ENCODE measurements at regions not wholly inside any gene's neighbourhood (a gene's known extent, or its start where the extent isn't known, plus 50 kb on each side); places are given as distances from the start of the nearest gene placed in this dataset.
A peak's percentile ranks its signal among the peaks of the same experiment; 100 is the strongest.
"Not testable (repeated sequence)": the region's sequence is repeated elsewhere in the genome, so short reads cannot be mapped to it uniquely, and the experiment has no call there.

GRCh38 chr16:33583702-33584101 is 124.3 kb downstream of the TP53TG3F start:
- H3K4me3 ChIP-seq; DNase-seq; ATAC-seq; intact Hi-C loops (cut with DNase I); H3K4me1 ChIP-seq; H3K27ac ChIP-seq; H3K36me3 ChIP-seq; H3K9me3 ChIP-seq; H3K27me3 ChIP-seq (ENCODE audit: low read depth): not testable (repeated sequence)

DNA sequence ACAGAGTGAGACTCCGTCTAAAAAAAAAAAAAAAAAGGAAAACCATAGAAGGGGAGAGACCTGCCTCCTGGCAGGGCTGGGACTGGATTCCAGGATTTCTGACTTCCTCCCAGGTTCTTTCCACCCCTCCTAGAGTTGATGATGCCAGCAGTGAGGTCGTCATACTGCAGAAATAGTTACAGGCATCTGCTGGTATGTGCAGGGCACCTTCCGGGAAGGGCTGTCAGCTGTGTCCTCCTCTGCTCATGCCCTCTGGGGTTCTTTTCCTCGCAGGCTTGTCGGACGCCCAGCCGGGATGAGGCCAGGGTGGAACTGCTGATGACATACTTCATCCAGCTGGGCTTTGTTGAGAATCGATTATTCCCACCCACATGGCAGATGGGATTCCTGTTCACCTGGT is 129.2 kb downstream of the TP53TG3F start:
- H3K4me1 ChIP-seq; H3K4me3 ChIP-seq; intact Hi-C loops (cut with DNase I); ATAC-seq; H3K9me3 ChIP-seq; H3K27me3 ChIP-seq (ENCODE audit: low read depth); H3K27ac ChIP-seq; DNase-seq; H3K36me3 ChIP-seq: not testable (repeated sequence)

- H3K27me3 ChIP-seq (ENCODE audit: low read depth); H3K9me3 ChIP-seq; DNase-seq; intact Hi-C loops (cut with DNase I); H3K36me3 ChIP-seq; H3K4me3 ChIP-seq; H3K4me1 ChIP-seq; H3K27ac ChIP-seq: not testable (repeated sequence)
- peak in 1 of 2 donors; percentile 43 for ATAC-seq
Observed at GRCh38 chr16:33593344-33593743, 133.9 kb downstream of the TP53TG3F start.

DNA sequence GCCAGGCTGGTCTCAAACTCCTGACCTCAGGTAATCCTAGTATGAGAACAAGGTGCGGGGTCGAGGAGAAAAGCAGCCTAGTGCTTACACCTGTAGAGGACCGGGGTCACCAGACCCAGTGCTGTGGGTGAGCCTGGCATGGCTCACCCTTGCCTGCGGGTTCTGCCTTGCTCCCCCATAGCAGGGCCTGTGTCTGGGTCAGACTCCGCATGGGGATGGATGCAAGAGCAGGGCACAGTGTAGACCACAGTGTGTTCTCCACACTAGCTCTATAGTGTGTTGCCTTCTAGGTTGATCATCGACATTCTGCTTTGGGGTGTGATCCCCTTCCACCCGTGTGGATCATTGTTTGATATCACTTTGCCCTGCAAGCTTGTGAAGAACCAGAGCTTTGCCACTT is 135.7 kb downstream of the TP53TG3F start:
- DNase-seq; H3K9me3 ChIP-seq; ATAC-seq; intact Hi-C loops (cut with DNase I); H3K4me1 ChIP-seq; H3K27me3 ChIP-seq (ENCODE audit: low read depth); H3K4me3 ChIP-seq; H3K27ac ChIP-seq; H3K36me3 ChIP-seq: not testable (repeated sequence)

- H3K27ac ChIP-seq; H3K36me3 ChIP-seq; H3K27me3 ChIP-seq (ENCODE audit: low read depth); H3K4me3 ChIP-seq; H3K9me3 ChIP-seq; H3K4me1 ChIP-seq; DNase-seq; intact Hi-C loops (cut with DNase I): not testable (repeated sequence)
- ATAC-seq: peak in 1 of 2 donors; percentile 16
Observed at GRCh38 chr16:33601029-33601428, 141.6 kb downstream of the TP53TG3F start.

DNA sequence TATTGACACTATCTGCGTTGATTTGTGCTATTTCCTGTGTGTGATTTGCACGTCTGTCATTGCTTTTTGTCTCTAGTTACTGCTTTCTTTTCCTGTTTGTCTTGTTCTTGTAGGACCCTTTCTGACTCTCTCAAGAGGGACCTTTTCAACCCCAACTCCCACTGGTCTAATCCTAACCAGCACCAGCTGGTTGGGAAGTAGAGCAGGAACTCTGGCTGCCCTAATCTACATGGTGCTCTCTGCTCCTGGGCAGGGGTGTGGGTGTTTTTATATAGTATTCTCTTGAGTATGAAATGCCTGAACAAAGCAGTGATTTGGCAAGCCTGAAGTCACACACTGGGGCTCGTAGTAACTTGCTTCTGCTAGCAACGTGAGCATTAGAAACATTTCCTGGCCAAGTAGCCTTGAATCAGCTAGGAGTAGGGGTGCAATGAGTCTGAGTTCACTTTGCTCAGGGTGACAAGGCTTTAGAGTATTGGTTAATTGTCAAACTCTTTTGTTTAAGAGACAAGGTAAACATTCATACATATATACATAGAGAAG is 164.2 kb downstream of the TP53TG3F start:
- ATAC-seq; DNase-seq; H3K4me1 ChIP-seq; H3K4me3 ChIP-seq; H3K36me3 ChIP-seq; H3K27me3 ChIP-seq (ENCODE audit: low read depth); H3K9me3 ChIP-seq; H3K27ac ChIP-seq; intact Hi-C loops (cut with DNase I): not testable (repeated sequence)

- H3K4me3 ChIP-seq; H3K27ac ChIP-seq; H3K36me3 ChIP-seq; H3K9me3 ChIP-seq; DNase-seq; H3K27me3 ChIP-seq (ENCODE audit: low read depth); intact Hi-C loops (cut with DNase I); H3K4me1 ChIP-seq; ATAC-seq: not testable (repeated sequence)
Observed at GRCh38 chr16:33628895-33629294, 169.5 kb downstream of the TP53TG3F start.

- H3K27me3 ChIP-seq (ENCODE audit: low read depth); H3K4me1 ChIP-seq; H3K36me3 ChIP-seq; DNase-seq; H3K4me3 ChIP-seq; H3K27ac ChIP-seq; H3K9me3 ChIP-seq; ATAC-seq; intact Hi-C loops (cut with DNase I): not testable (repeated sequence)
Observed at GRCh38 chr16:33631713-33632112, 172.3 kb downstream of the TP53TG3F start.

- H3K27ac ChIP-seq; H3K27me3 ChIP-seq (ENCODE audit: low read depth); ATAC-seq; DNase-seq; H3K4me1 ChIP-seq; H3K9me3 ChIP-seq; intact Hi-C loops (cut with DNase I); H3K36me3 ChIP-seq; H3K4me3 ChIP-seq: not testable (repeated sequence)
Observed at GRCh38 chr16:33634057-33634456, 174.6 kb downstream of the TP53TG3F start.

DNA sequence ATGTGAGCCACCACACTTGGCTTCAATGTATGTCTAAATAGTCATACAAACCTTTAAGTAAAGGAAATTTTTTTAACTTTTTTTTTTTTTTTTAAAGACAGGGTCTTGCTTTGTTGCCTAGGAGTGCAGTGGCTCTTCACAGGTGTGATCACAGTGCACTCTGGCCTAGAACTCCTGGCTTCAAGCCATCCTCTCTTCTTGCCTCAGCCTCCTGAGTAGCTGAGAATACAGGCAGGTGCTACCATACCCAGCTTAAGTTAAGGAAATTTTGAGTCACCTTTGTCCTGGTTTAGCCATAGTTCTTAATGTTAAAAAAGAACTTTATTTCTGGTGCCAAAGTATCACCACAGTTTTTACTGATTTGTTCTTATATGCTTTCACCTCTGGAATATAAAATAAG is 177.3 kb downstream of the TP53TG3F start:
- H3K27ac ChIP-seq; H3K27me3 ChIP-seq (ENCODE audit: low read depth); DNase-seq; H3K4me3 ChIP-seq; H3K4me1 ChIP-seq; ATAC-seq; intact Hi-C loops (cut with DNase I); H3K9me3 ChIP-seq; H3K36me3 ChIP-seq: not testable (repeated sequence)

DNA sequence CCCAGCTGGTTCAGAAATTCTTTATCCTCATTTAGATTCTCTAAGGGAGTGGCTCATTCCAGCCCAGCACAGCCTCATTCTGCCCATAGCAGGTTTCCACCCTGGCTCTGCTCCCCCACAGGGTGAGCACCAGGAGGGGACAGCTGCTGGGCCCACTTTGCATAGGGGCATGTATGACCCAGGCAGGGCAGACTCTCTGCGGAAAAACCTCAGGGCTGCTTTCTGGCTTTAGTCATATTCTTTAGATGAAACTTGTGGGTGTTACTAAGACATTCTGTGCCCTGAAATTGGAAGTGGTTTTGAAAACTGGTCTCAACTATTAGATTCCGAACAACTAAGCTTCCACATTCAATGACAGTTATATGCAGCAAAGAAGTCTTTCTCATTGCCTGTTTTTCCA is 183.9 kb downstream of the TP53TG3F start:
- not testable (repeated sequence) for ATAC-seq, DNase-seq

GRCh38 chr16:33643698-33644381 is 184.4 kb downstream of the TP53TG3F start:
- DNase-seq; ATAC-seq; H3K4me1 ChIP-seq; H3K9me3 ChIP-seq; H3K36me3 ChIP-seq; H3K27ac ChIP-seq; intact Hi-C loops (cut with DNase I); H3K27me3 ChIP-seq (ENCODE audit: low read depth); H3K4me3 ChIP-seq: not testable (repeated sequence)

More for the DNA sequence above, 183.9 kb downstream of the TP53TG3F start:
- H3K4me1 ChIP-seq; intact Hi-C loops (cut with DNase I); H3K9me3 ChIP-seq; H3K27ac ChIP-seq; H3K36me3 ChIP-seq; H3K4me3 ChIP-seq; H3K27me3 ChIP-seq (ENCODE audit: low read depth): not testable (repeated sequence)

DNA sequence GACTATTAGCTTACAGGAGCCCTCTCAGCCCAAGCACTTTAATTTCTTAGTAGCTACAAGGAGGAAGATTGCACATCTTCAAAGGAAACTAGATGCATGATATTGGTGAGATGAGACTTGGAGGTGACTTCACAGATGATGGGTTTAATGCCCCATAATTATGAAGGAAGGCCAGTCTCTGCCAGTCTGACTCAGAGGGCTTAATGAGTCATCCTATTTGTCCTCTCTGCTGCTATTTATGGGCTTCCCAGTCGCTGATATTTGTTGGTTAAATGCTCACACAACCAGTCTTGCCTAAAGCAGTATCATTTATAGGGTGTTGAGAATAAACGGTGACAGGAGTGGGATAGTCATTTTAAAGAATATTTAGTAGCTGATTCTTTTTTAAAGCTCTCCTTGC is 187.0 kb downstream of the TP53TG3F start:
- H3K27me3 ChIP-seq (ENCODE audit: low read depth); H3K36me3 ChIP-seq; H3K4me1 ChIP-seq; H3K4me3 ChIP-seq; intact Hi-C loops (cut with DNase I); ATAC-seq; DNase-seq; H3K27ac ChIP-seq; H3K9me3 ChIP-seq: not testable (repeated sequence)

- DNase-seq; H3K9me3 ChIP-seq; intact Hi-C loops (cut with DNase I); H3K36me3 ChIP-seq; H3K27me3 ChIP-seq (ENCODE audit: low read depth); H3K4me1 ChIP-seq; H3K27ac ChIP-seq; H3K4me3 ChIP-seq: not testable (repeated sequence)
- peak; percentile 34 to 52 for ATAC-seq
Observed at GRCh38 chr16:33655756-33656155, 196.3 kb downstream of the TP53TG3F start.
